HEK293T (cell line): ENCODE measurements at regions not wholly inside any gene's neighbourhood (a gene's known extent, or its start where the extent isn't known, plus 50 kb on each side); places are given as distances from the start of the nearest gene placed in this dataset.

Experiments used
- BHLHE40 ChIP-seq: fragments of 450-650 bp; IDR thresholded peaks from 2 replicates; pipeline ENCODE4 v1.6.1; 2016; ENCODE audit warnings: mild to moderate bottlenecking, moderate library complexity, borderline replicate concordance
- CTBP1 ChIP-seq: fragments of 450-650 bp; IDR thresholded peaks from 2 replicates; pipeline ENCODE4 v1.6.1; 2016; ENCODE audit warnings: borderline replicate concordance
- ELF4 ChIP-seq: fragments of 450-650 bp; IDR thresholded peaks from 2 replicates; pipeline ENCODE4 v1.6.1; 2017; ENCODE audit warnings: antibody characterized with exemption
- FOXK2 ChIP-seq: fragments of 450-650 bp; IDR thresholded peaks from 2 replicates; pipeline ENCODE4 v1.6.1; 2016; ENCODE audit warnings: mild to moderate bottlenecking
- FOXM1 ChIP-seq: fragments of 450-650 bp; IDR thresholded peaks from 2 replicates; pipeline ENCODE4 v1.6.1; 2017; ENCODE audit warnings: mild to moderate bottlenecking, borderline replicate concordance
- HDGF ChIP-seq: fragments of 450-650 bp; IDR thresholded peaks from 2 replicates; pipeline ENCODE4 v1.6.1; 2017; ENCODE audit warnings: antibody characterized with exemption, borderline replicate concordance
- L3MBTL2 ChIP-seq: fragments of 450-650 bp; conservative IDR thresholded peaks from 2 replicates; pipeline ENCODE4 v1.6.1; 2016; ENCODE audit warnings: mild to moderate bottlenecking
- LEF1 ChIP-seq: fragments of 450-650 bp; IDR thresholded peaks from 2 replicates; pipeline ENCODE4 v1.6.1; 2017; ENCODE audit warnings: mild to moderate bottlenecking, borderline replicate concordance
- NFRKB ChIP-seq: fragments of 450-650 bp; IDR thresholded peaks from 2 replicates; pipeline ENCODE4 v1.6.1; 2016; ENCODE audit warnings: mild to moderate bottlenecking, moderate library complexity
- SP1 ChIP-seq: fragments of 450-650 bp; IDR thresholded peaks from 2 replicates; pipeline ENCODE4 v1.6.1; 2017
- TARDBP ChIP-seq: fragments of 450-650 bp; IDR thresholded peaks from 2 replicates; pipeline ENCODE4 v1.6.1; 2016
- ZNF384 ChIP-seq: fragments of 450-650 bp; IDR thresholded peaks from 2 replicates; pipeline ENCODE4 v1.6.1; 2016
- TF ChIP-seq, protein P1 (sequence below): fragments of 450-650 bp; IDR thresholded peaks from 2 replicates; pipeline ENCODE4 v1.6.1; 2016

- TF ChIP-seq FOXM1 (no peak), BHLHE40 (no peak), TARDBP (no peak), LEF1 (no peak), CTBP1 (no peak), NFRKB (no peak), ZNF384 (no peak), HDGF (no peak), SP1 (no peak), FOXK2 (no peak), ELF4 (no peak), L3MBTL2 (no peak)
- TF ChIP-seq, protein P1, sequence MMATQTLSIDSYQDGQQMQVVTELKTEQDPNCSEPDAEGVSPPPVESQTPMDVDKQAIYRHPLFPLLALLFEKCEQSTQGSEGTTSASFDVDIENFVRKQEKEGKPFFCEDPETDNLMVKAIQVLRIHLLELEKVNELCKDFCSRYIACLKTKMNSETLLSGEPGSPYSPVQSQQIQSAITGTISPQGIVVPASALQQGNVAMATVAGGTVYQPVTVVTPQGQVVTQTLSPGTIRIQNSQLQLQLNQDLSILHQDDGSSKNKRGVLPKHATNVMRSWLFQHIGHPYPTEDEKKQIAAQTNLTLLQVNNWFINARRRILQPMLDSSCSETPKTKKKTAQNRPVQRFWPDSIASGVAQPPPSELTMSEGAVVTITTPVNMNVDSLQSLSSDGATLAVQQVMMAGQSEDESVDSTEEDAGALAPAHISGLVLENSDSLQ: no peak
Observed at GRCh38 chr1:96425382-96426129, 296.0 kb upstream of the PTBP2 start.
